AG10803 (cell line): ENCODE measurements at regions not wholly inside any gene's neighbourhood (a gene's known extent, or its start where the extent isn't known, plus 50 kb on each side); places are given as distances from the start of the nearest gene placed in this dataset.
"Not testable (repeated sequence)": the region's sequence is repeated elsewhere in the genome, so short reads cannot be mapped to it uniquely, and the experiment has no call there.

Experiments
- DNase-seq: peaks from one replicate; pipeline ENCODE4 v3.0.0; 2010; ENCODE audit warnings: low read depth
- H3K4me3 ChIP-seq: 2 replicates; pipeline ENCODE4 v1.5.1; 2011; ENCODE audit warnings: mild to moderate bottlenecking, low read length, control low read depth
- TF ChIP-seq, protein P1 (sequence below): conservative IDR thresholded peaks from 2 replicates; pipeline ENCODE4 v1.5.1; 2011; ENCODE audit warnings: mild to moderate bottlenecking, low read length, control low read depth, inconsistent platforms

- H3K4me3 ChIP-seq = no peak overlapping the region
- DNase-seq = no peak
- TF ChIP-seq, protein P1, sequence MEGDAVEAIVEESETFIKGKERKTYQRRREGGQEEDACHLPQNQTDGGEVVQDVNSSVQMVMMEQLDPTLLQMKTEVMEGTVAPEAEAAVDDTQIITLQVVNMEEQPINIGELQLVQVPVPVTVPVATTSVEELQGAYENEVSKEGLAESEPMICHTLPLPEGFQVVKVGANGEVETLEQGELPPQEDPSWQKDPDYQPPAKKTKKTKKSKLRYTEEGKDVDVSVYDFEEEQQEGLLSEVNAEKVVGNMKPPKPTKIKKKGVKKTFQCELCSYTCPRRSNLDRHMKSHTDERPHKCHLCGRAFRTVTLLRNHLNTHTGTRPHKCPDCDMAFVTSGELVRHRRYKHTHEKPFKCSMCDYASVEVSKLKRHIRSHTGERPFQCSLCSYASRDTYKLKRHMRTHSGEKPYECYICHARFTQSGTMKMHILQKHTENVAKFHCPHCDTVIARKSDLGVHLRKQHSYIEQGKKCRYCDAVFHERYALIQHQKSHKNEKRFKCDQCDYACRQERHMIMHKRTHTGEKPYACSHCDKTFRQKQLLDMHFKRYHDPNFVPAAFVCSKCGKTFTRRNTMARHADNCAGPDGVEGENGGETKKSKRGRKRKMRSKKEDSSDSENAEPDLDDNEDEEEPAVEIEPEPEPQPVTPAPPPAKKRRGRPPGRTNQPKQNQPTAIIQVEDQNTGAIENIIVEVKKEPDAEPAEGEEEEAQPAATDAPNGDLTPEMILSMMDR = no peak
Measured at GRCh38 chr5:89537800-89538199, 654.8 kb upstream of the MEF2C start.

GRCh38 chr5:89536020-89536419 is 653.0 kb upstream of the MEF2C start:
- TF ChIP-seq, protein P1 = no peak
- DNase-seq = no peak
- H3K4me3 ChIP-seq = no peak overlapping the region

DNA sequence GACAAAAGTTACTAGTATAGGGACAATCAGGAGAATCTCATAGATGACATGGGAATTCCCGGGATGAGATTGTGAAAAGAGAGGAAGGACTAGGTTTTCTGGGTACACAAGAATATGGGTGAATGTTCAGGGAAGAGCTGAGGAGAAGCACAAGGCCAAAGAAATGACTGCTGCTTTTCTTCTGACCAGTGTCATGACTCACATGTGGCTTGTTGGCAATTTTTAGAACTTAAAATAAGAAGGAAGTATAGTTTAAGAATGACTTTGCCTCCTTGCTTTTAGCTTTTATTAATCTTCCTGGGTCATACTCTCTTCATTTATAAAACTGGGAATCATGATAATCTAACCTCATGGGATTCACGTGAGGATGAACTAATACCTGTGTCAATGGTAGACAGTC is 652.4 kb upstream of the MEF2C start:
- H3K4me3 ChIP-seq = no peak overlapping the region
- DNase-seq = peak; percentile 17
- TF ChIP-seq, protein P1 = no peak

DNA sequence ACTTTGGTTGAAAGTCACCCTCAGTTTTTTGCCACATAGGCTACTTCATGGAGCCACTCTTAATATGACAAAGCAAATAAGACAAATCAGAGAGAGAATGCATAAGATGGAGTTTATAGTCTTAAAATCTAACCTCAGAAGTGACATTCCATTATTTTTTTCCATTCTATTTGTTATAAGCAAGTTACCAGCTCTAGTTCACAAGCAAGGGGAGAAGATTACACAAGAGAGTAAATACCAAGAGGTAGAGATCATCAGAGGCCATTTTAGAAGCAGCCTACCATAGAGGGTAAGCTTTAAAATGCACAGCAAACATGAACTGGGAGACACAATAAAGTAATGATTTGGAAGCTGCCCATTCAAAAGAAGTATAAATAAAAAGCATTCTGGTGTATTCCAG is 651.3 kb upstream of the MEF2C start:
- TF ChIP-seq, protein P1 = no peak
- H3K4me3 ChIP-seq = no peak overlapping the region
- DNase-seq = peak; percentile 68

DNA sequence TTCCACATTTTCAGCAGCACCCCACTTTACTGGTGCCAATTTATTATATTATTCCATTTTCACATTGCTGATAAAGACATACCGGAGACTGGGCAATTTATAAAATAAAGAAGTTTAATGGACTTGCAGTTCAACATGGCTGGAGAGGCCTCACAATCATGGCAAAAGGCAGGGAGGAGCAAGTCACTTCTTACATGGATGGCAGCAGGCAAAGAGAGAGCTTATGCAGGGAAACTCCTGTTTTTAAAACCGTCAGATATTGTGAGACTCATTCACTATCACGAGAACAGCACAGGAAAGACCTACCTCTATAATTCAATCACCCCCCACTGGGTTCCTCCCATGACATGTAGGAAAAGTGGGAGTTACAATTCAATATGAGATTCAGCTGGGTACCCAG is 641.8 kb upstream of the MEF2C start:
- no peak overlapping the region for H3K4me3 ChIP-seq
- DNase-seq = no peak
- TF ChIP-seq, protein P1 = no peak

GRCh38 chr5:89523867-89524266 is 640.9 kb upstream of the MEF2C start:
- not testable (repeated sequence) for DNase-seq, H3K4me3 ChIP-seq

GRCh38 chr5:89520771-89521170 is 637.8 kb upstream of the MEF2C start:
- H3K4me3 ChIP-seq = no peak overlapping the region
- no peak for DNase-seq
- TF ChIP-seq, protein P1 = no peak
